GM12878 (cell line): ENCODE measurements at regions not wholly inside any gene's neighbourhood (a gene's known extent, or its start where the extent isn't known, plus 50 kb on each side); places are given as distances from the start of the nearest gene placed in this dataset.

Experiments
- ATAC-seq: fragments of 200-7000 bp; cut with Tn5 transposase; 3 replicates; pipeline ENCODE4 v1.9.1; 2020; ENCODE audit warnings: mild to moderate bottlenecking, moderate library complexity
- BruUV-seq: library from RNA; stranded (reverse); fragments of 400-500 nt; replicated peaks from 2 replicates; lab custom pipeline; 2021; lab: Mats Ljungman, UMichigan
- CTCF ChIA-PET: fragments of 300-600 bp; sonication (Branson Sonifier 250); formaldehyde crosslinking; extraction: SDS; loops from one replicate; lab custom pipeline; 2021; ENCODE audit warnings: inconsistent platforms; lab: Yijun Ruan, JAX
- POLR2A ChIA-PET: fragments of 350-600 bp; formaldehyde crosslinking; extraction: SDS; loops from one replicate; lab custom pipeline; 2021; ENCODE audit warnings: inconsistent platforms; lab: Charles Lee
- RAD21 ChIA-PET: fragments of 300-600 bp; sonication (Branson Sonifier 250); formaldehyde crosslinking; loops from one replicate; lab custom pipeline; 2023; ENCODE audit warnings: antibody characterized with exemption; ENCODE audit not compliant: unreplicated experiment; lab: Charles Lee
- SMC1A ChIA-PET: fragments of 300-600 bp; sonication (Branson Sonifier 250); formaldehyde crosslinking; loops from one replicate; lab custom pipeline; 2023; ENCODE audit not compliant: unreplicated experiment, uncharacterized antibody; lab: Charles Lee
- DNase-seq: peaks from one replicate; pipeline ENCODE4 v3.0.0-alpha.2; 2011; ENCODE audit warnings: low read depth, low spot score
- FAIRE-seq: peaks from 3 replicates; lab custom pipeline; 2011; peaks lifted over from hg19 to GRCh38; lab: Jason Lieb, UNC
- H2AFZ ChIP-seq: 2 replicates; pipeline ENCODE4 v1.6.0; 2011; ENCODE audit warnings: low read depth, low read length, control low read depth; ENCODE audit not compliant: control insufficient read depth
- H3K27ac ChIP-seq: 2 replicates; pipeline ENCODE4 v1.5.1; 2011; ENCODE audit warnings: control low read depth; ENCODE audit not compliant: control insufficient read depth, insufficient read depth
- H3K27me3 ChIP-seq, 2 experiments: replicated peaks in 1 of 2; 2 replicates each; pipeline versions ENCODE4 v1.6.0 to v1.6.1; 2011; ENCODE audit warnings: low read length in 1 of 2; ENCODE audit not compliant: control insufficient read depth in 2 of 2, insufficient read depth in 2 of 2
- H3K36me3 ChIP-seq, 2 experiments: 2 replicates each; pipeline ENCODE4 v1.5.1; 2011; ENCODE audit warnings: low read length in 1 of 2; ENCODE audit not compliant: control insufficient read depth in 2 of 2, insufficient read depth in 2 of 2
- H3K4me1 ChIP-seq: 2 replicates; pipeline ENCODE4 v1.6.1; 2011; ENCODE audit warnings: mild to moderate bottlenecking, low read length, moderate library complexity, mixed read lengths; ENCODE audit not compliant: control insufficient read depth, insufficient read depth
- H3K4me2 ChIP-seq: 2 replicates; pipeline ENCODE4 v1.6.0; 2011; ENCODE audit warnings: control low read depth; ENCODE audit not compliant: control insufficient read depth, insufficient read depth
- H3K4me3 ChIP-seq: fragments of 200-600 bp; sonication (generic); 2 replicates; pipeline ENCODE4 v1.5.1; 2016
- H3K79me2 ChIP-seq: 2 replicates; pipeline ENCODE4 v1.6.0; 2011; ENCODE audit warnings: low read length; ENCODE audit not compliant: control insufficient read depth, insufficient read depth
- H3K9ac ChIP-seq: 2 replicates; pipeline ENCODE4 v1.8.0; 2011; ENCODE audit warnings: low read length, control low read depth, mixed read lengths; ENCODE audit not compliant: control insufficient read depth, insufficient read depth
- H3K9me3 ChIP-seq: replicated peaks from 3 replicates; pipeline ENCODE4 v1.5.1; 2011; ENCODE audit warnings: mild to moderate bottlenecking, low read length; ENCODE audit not compliant: control insufficient read depth, insufficient read depth
- H4K20me1 ChIP-seq: 2 replicates; pipeline ENCODE4 v1.6.0; 2011; ENCODE audit not compliant: control insufficient read depth, insufficient read depth
- ASH2L ChIP-seq: fragments of 300-600, 200-600 bp; sonication (generic); IDR thresholded peaks from 2 replicates; pipeline ENCODE4 v1.6.1; 2017; ENCODE audit warnings: low read depth, mild to moderate bottlenecking, borderline replicate concordance
- CBFB ChIP-seq: IDR thresholded peaks from 2 replicates; pipeline ENCODE4 v1.6.1; 2016; ENCODE audit warnings: antibody characterized with exemption, low read depth
- FOS ChIP-seq: IDR thresholded peaks from 3 replicates; pipeline ENCODE4 v1.6.1; 2011; ENCODE audit warnings: borderline replicate concordance; ENCODE audit not compliant: insufficient read length; ENCODE audit errors: extremely low read depth
- FOXK2 ChIP-seq: fragments of 450-650 bp; IDR thresholded peaks from 2 replicates; pipeline ENCODE4 v1.6.1; 2017; ENCODE audit warnings: mild to moderate bottlenecking, moderate library complexity
- HDGF ChIP-seq: fragments of 450-650 bp; IDR thresholded peaks from 2 replicates; pipeline ENCODE4 v1.6.1; 2016; ENCODE audit warnings: antibody characterized with exemption
- IRF3 ChIP-seq: fragments of 450-650 bp; IDR thresholded peaks from 2 replicates; pipeline ENCODE4 v1.6.1; 2014; ENCODE audit warnings: mild to moderate bottlenecking
- RB1 ChIP-seq: fragments of 450-650 bp; formaldehyde crosslinking; IDR thresholded peaks from 2 replicates; pipeline ENCODE4 v1.6.1; 2017; ENCODE audit warnings: mild to moderate bottlenecking, borderline replicate concordance
- SRF ChIP-seq, 2 experiments: IDR thresholded peaks; 2 replicates each; pipeline ENCODE4 v1.6.1; 2011; ENCODE audit warnings: low read depth in 2 of 2, low read length in 2 of 2, mild to moderate bottlenecking in 1 of 2, moderate library complexity in 1 of 2
- STAT1 ChIP-seq: fragments of 450-650 bp; conservative IDR thresholded peaks from 2 replicates; pipeline ENCODE4 v1.6.1; 2014; ENCODE audit warnings: antibody characterized with exemption, mild to moderate bottlenecking
- USF1 ChIP-seq: IDR thresholded peaks from 2 replicates; pipeline ENCODE4 v1.6.1; 2011; ENCODE audit warnings: borderline replicate concordance, low read depth, mild to moderate bottlenecking, moderate library complexity, mixed read lengths, low read length; ENCODE audit not compliant: insufficient read depth; ENCODE audit errors: extremely low read length
- WRNIP1 ChIP-seq: IDR thresholded peaks from 2 replicates; pipeline ENCODE4 v1.6.1; 2011; ENCODE audit warnings: low read depth, low read length, improper control_type of control experiment, borderline replicate concordance
- WGBS: methylation state at CpG from one replicate; pipeline ENCODE4 v1.1.6; 2016; ENCODE audit warnings: low lambda C conversion rate; ENCODE audit not compliant: insufficient replicate concordance, insufficient coverage; ENCODE audit errors: missing lambda C conversion rate; 5-methylcytosine and 5-hydroxymethylcytosine counted together
- in situ Hi-C: fragments of 300-500 bp; cut with MboI; formaldehyde crosslinking; loops from 9 replicates; pipeline ENCODE4 v1.14.3; 2018; ENCODE audit warnings: mixed read lengths
- intact Hi-C: fragments of 100-400 bp; cut with micrococcal nuclease; formaldehyde crosslinking; loops from one replicate; pipeline ENCODE4 v1.14.2; 2022; ENCODE audit not compliant: unreplicated experiment

GRCh38 chr2:220764171-220764570 is 807.9 kb downstream of the EPHA4 start (continued):
- TF ChIP-seq USF1, result no peak

GRCh38 chr2:220767591-220768255 is 804.4 kb downstream of the EPHA4 start:
- FAIRE-seq, result no peak
- in situ Hi-C loops, result no loop called here
- no peak for ATAC-seq

More at GRCh38 chr2:220767591-220768255, 804.4 kb downstream of the EPHA4 start:
- ChIA-PET SMC1A (interaction anchor here (1.2 kb wide), 1 partner anchor 285 kb away, joined by 3 read pairs; no protein-coding TSS in a partner anchor), POLR2A (no interaction called here), CTCF (interaction anchor here (0.8 kb wide), 1 partner anchor 23 kb away, joined by 3 read pairs; no protein-coding TSS in a partner anchor), RAD21 (no interaction called here)
- intact Hi-C loops, result no loop called here
- Histone ChIP-seq H3K79me2 (no peaks in the 10 kb centered on the region), H3K36me3 (no peaks in the 10 kb centered on the region), H3K4me2 (no peak overlapping the region), H3K27me3 (no peaks in the 10 kb centered on the region; a peak in 1 of 4 replicates), H3K4me3 (no peak overlapping the region), H2AFZ (no peak overlapping the region), H3K4me1 (no peaks in the 10 kb centered on the region), H4K20me1 (no peaks in the 10 kb centered on the region), H3K27ac (no peak overlapping the region), H3K9ac (no peak overlapping the region), H3K9me3 (no peaks in the 10 kb centered on the region)
- TF ChIP-seq SRF (IDR thresholded peaks at IDR 0.05; ENCODE audit: low read depth in 2 of 2, low read length in 2 of 2) (no peak), CBFB (no peak), WRNIP1 (no peak), FOXK2 (no peak), STAT1 (no peak), HDGF (no peak), FOS (no peak), ASH2L (no peak), RB1 (no peak), IRF3 (no peak)
- no TSS peak for BruUV-seq
- DNase-seq, result no peak
- 24% methylated on average over 3 of the region's 3 CpGs for WGBS
